ENCODE measurements at regions not wholly inside any gene's neighbourhood (a gene's known extent, or its start where the extent isn't known, plus 50 kb on each side); places are given as distances from the start of the nearest gene placed in this dataset.

DNA sequence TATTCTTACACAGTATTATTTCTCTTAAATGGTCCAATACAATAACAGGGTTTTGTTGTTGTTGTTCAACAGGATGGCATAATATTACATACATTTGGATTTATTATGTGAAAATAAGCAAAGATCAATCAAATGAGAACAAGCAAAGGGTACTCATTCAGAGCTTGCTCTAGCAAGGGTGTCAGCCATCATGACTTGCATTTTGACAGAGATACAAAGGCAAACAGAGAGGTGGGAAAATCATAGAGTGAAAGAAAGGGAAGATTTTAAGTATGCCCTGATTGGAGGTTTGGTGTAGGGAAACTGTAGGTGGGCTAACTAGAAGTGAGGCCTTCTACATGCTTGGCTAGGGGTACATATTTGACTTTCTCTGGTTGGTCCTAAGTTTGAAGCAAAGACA is 109.1 kb upstream of the BCHE start:
- TF ChIP-seq, protein P1, sequence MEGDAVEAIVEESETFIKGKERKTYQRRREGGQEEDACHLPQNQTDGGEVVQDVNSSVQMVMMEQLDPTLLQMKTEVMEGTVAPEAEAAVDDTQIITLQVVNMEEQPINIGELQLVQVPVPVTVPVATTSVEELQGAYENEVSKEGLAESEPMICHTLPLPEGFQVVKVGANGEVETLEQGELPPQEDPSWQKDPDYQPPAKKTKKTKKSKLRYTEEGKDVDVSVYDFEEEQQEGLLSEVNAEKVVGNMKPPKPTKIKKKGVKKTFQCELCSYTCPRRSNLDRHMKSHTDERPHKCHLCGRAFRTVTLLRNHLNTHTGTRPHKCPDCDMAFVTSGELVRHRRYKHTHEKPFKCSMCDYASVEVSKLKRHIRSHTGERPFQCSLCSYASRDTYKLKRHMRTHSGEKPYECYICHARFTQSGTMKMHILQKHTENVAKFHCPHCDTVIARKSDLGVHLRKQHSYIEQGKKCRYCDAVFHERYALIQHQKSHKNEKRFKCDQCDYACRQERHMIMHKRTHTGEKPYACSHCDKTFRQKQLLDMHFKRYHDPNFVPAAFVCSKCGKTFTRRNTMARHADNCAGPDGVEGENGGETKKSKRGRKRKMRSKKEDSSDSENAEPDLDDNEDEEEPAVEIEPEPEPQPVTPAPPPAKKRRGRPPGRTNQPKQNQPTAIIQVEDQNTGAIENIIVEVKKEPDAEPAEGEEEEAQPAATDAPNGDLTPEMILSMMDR (IDR thresholded peaks at IDR 0.05): no peak
- TF ChIP-seq EP300 (IDR thresholded peaks at IDR 0.05) (no peak), POLR2A (IDR thresholded peaks at IDR 0.05; ENCODE audit: low read depth) (no peak)

Data from esophagus muscularis mucosa (tissue), 4 donors.